HG02571 (cell line): ENCODE measurements at regions not wholly inside any gene's neighbourhood (a gene's known extent, or its start where the extent isn't known, plus 50 kb on each side); places are given as distances from the start of the nearest gene placed in this dataset.

Experiments
- ATAC-seq: cut with Tn5 transposase; IDR thresholded peaks from one replicate; pipeline ENCODE4 v1.9.1; 2021; ENCODE audit warnings: mild to moderate bottlenecking, moderate library complexity; ENCODE audit not compliant: unreplicated experiment

GRCh38 chr2:8622924-8623465, 58.9 kb upstream of the ID2 start:
- no peak for ATAC-seq

- ATAC-seq = no peak
Observed at GRCh38 chr2:8623576-8623957, 58.3 kb upstream of the ID2 start.

- no peak for ATAC-seq
Observed at GRCh38 chr2:8623958-8624591, 57.8 kb upstream of the ID2 start.

- no peak for ATAC-seq
Observed at GRCh38 chr2:8624855-8625398, 56.9 kb upstream of the ID2 start.

GRCh38 chr2:8625399-8626300, 56.2 kb upstream of the ID2 start:
- ATAC-seq = no peak

- ATAC-seq = no peak
Observed at GRCh38 chr2:8626572-8626971, 55.3 kb upstream of the ID2 start.

- ATAC-seq = no peak
Observed at GRCh38 chr2:8627019-8627691, 54.7 kb upstream of the ID2 start.

- ATAC-seq = no peak
Observed at GRCh38 chr2:8627692-8628085, 54.2 kb upstream of the ID2 start.

GRCh38 chr2:8628179-8628865, 53.5 kb upstream of the ID2 start:
- ATAC-seq = no peak

- no peak for ATAC-seq
Observed at GRCh38 chr2:8628866-8629209, 53.0 kb upstream of the ID2 start.

GRCh38 chr2:8629402-8629801, 52.5 kb upstream of the ID2 start:
- no peak for ATAC-seq

GRCh38 chr2:8630676-8631464, 51.0 kb upstream of the ID2 start:
- no peak for ATAC-seq

GRCh38 chr2:8631465-8632005, 50.3 kb upstream of the ID2 start:
- ATAC-seq = no peak
